DND-41 (cell line): ENCODE measurements at regions not wholly inside any gene's neighbourhood (a gene's known extent, or its start where the extent isn't known, plus 50 kb on each side); places are given as distances from the start of the nearest gene placed in this dataset.

Experiments used
- ATAC-seq: fragments of 200-7000 bp; cut with Tn5 transposase; 3 replicates; pipeline ENCODE4 v1.9.1; 2021; ENCODE audit warnings: low read depth; ENCODE audit not compliant: insufficient read depth
- DNase-seq: peaks from one replicate; pipeline ENCODE4 v3.0.0-alpha.2; 2020
- H2AFZ ChIP-seq: 2 replicates; pipeline ENCODE4 v1.6.0; 2012; ENCODE audit warnings: low read depth, low read length
- H3K27ac ChIP-seq: 2 replicates; pipeline ENCODE4 v1.5.1; 2012; ENCODE audit warnings: low read length, inconsistent platforms
- H3K27me3 ChIP-seq: fragments of 200-600 bp; sonication (generic); 2 replicates; pipeline ENCODE4 v1.6.0; 2012; ENCODE audit warnings: low read length, mild to moderate bottlenecking, inconsistent platforms; ENCODE audit not compliant: insufficient read depth, poor library complexity
- H3K36me3 ChIP-seq: 2 replicates; pipeline ENCODE4 v1.5.1; 2012; ENCODE audit warnings: low read length, inconsistent platforms; ENCODE audit not compliant: insufficient read depth
- H3K4me1 ChIP-seq: 2 replicates; pipeline ENCODE4 v1.5.1; 2012; ENCODE audit warnings: mild to moderate bottlenecking, low read length; ENCODE audit not compliant: insufficient read depth
- H3K4me2 ChIP-seq: 2 replicates; pipeline ENCODE4 v1.6.0; 2012; ENCODE audit warnings: mild to moderate bottlenecking, moderate library complexity, low read length, inconsistent platforms; ENCODE audit not compliant: insufficient read depth
- H3K4me3 ChIP-seq, 2 experiments: fragments of 200-600 bp in 1 of 2; shearing (Covaris generic) in 1 of 2; 2 replicates each; pipeline ENCODE4 v1.5.1; 2012 to 2016; ENCODE audit warnings: inconsistent platforms in 2 of 2, low read length in 2 of 2, mild to moderate bottlenecking in 2 of 2, low read depth in 1 of 2, moderate library complexity in 1 of 2
- H3K79me2 ChIP-seq: 2 replicates; pipeline ENCODE4 v1.6.0; 2012; ENCODE audit warnings: low read length, inconsistent platforms; ENCODE audit not compliant: insufficient read depth
- H3K9ac ChIP-seq: 2 replicates; pipeline ENCODE4 v1.6.0; 2012; ENCODE audit warnings: low read depth, mild to moderate bottlenecking, inconsistent platforms, low read length, moderate library complexity
- H3K9me3 ChIP-seq: 2 replicates; pipeline ENCODE4 v1.5.1; 2012; ENCODE audit warnings: low read length, moderate library complexity, mild to moderate bottlenecking, inconsistent platforms; ENCODE audit not compliant: insufficient read depth, severe bottlenecking
- H4K20me1 ChIP-seq: 2 replicates; pipeline ENCODE4 v1.6.0; 2012; ENCODE audit warnings: low read length; ENCODE audit not compliant: insufficient read depth
- EZH2 ChIP-seq: IDR thresholded peaks from 3 replicates; pipeline ENCODE4 v1.6.1; 2012; ENCODE audit warnings: borderline replicate concordance, low read depth, mild to moderate bottlenecking, moderate library complexity, low read length, inconsistent platforms; ENCODE audit not compliant: severe bottlenecking
- TF ChIP-seq, protein P1 (sequence below): IDR thresholded peaks from 2 replicates; pipeline ENCODE4 v1.5.1; 2012; ENCODE audit warnings: borderline replicate concordance, low read length, moderate library complexity, mild to moderate bottlenecking; ENCODE audit not compliant: poor library complexity, severe bottlenecking; ENCODE audit errors: extremely low read depth

DNA sequence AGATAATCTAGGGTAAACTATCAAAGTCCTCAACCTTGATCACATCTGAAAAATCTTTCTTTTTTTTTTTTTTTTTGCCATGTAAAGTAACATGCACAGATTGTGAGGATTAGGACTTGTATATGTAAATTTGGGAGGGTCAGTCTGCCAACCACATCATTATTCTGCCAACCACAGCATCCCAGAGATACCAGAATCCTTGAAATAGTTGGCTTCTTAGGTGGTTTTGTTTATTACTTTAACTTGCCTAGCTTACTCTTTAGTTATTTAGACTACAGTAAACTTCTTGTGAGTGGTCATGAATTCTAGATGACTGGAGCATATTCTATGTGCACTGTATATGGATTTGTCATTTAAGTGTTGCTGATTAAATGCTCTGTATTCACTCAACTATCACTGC is 242.1 kb upstream of the RBMS1 start:
- Histone ChIP-seq H3K9me3 (no peaks in the 10 kb centered on the region), H3K4me3 (no peak overlapping the region), H3K4me2 (no peak overlapping the region), H3K4me1 (no peaks in the 10 kb centered on the region), H3K27me3 (no peaks in the 10 kb centered on the region), H3K36me3 (no peaks in the 10 kb centered on the region), H3K27ac (no peak overlapping the region), H3K9ac (no peak overlapping the region), H2AFZ (no peak overlapping the region), H3K79me2 (no peaks in the 10 kb centered on the region), H4K20me1 (no peaks in the 10 kb centered on the region)
- no peak for ATAC-seq
- DNase-seq, result no peak
- TF ChIP-seq EZH2, result no peak
- TF ChIP-seq, protein P1, sequence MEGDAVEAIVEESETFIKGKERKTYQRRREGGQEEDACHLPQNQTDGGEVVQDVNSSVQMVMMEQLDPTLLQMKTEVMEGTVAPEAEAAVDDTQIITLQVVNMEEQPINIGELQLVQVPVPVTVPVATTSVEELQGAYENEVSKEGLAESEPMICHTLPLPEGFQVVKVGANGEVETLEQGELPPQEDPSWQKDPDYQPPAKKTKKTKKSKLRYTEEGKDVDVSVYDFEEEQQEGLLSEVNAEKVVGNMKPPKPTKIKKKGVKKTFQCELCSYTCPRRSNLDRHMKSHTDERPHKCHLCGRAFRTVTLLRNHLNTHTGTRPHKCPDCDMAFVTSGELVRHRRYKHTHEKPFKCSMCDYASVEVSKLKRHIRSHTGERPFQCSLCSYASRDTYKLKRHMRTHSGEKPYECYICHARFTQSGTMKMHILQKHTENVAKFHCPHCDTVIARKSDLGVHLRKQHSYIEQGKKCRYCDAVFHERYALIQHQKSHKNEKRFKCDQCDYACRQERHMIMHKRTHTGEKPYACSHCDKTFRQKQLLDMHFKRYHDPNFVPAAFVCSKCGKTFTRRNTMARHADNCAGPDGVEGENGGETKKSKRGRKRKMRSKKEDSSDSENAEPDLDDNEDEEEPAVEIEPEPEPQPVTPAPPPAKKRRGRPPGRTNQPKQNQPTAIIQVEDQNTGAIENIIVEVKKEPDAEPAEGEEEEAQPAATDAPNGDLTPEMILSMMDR, result no peak

DNA sequence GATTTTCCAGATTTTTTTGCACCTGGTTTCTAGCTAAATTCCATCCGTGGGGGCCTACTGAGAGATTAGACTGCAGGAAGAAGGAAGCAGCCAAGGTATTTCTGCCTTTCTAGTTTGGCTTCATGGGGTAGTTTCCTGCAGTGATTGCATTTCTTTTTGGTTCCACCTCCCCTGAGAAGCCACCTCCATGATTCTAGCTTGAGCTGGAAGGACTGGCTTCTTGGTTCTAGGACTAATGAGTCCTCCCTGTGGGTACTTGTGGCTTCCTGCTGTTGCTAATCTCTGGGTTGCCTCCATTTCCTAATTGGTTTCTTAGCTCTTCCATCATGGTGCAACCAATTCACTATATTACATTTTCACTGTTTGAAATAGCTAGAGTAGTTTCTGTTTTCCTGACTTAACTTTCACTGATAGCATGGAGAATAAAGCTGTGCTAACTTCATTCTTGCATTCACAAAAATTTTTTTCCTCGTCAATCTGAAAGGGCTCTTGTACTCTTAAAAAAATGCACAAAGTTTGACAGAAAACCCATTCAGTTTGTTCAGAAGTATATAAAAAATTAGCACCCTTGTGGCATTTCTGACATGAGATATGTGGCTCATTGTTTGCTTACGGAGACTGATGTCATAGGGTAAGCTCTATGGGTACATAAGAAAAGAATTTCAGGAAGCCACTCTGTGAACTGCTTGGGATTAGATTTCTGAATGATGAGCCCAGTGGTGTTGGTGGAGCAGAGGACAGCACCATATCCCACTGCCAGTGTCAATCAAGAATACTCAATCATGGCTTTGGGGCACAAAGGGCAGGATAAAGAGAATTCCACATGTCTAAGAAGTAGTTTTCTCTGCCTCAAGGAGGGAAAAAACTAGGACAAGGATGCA is 242.8 kb upstream of the RBMS1 start:
- H3K27me3 ChIP-seq, result no peaks in the 10 kb centered on the region
- H3K4me2 ChIP-seq, result no peak overlapping the region
- no peak overlapping the region for H3K27ac ChIP-seq
- DNase-seq (no peak), ATAC-seq (no peak)
- H3K36me3 ChIP-seq, result no peaks in the 10 kb centered on the region
- no peaks in the 10 kb centered on the region for H3K79me2 ChIP-seq
- no peak overlapping the region for H3K4me3 ChIP-seq
- no peaks in the 10 kb centered on the region for H3K9me3 ChIP-seq
- no peaks in the 10 kb centered on the region for H3K4me1 ChIP-seq
- no peak overlapping the region for H3K9ac ChIP-seq
- TF ChIP-seq, protein P1, result no peak
- TF ChIP-seq EZH2, result no peak
- H4K20me1 ChIP-seq, result no peaks in the 10 kb centered on the region
- no peak overlapping the region for H2AFZ ChIP-seq

DNA sequence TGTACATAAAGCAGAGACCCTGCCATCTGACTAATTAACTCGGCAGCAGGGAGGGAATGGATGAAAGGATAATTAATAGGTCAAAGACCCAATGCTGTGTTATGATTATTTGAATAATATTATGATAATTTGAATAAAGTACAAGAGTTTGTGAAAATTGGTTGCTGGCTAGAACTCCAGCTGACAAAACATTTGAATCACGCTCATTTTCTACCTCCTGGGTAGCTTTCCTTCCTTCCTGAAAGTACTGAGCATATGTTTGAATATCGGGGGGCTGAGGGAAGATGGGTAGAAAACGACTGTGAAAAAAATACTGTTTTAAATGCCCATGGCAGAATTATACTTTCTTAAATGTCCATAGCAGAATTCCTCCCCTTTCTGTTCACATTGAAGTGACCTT is 243.6 kb upstream of the RBMS1 start:
- ATAC-seq (no peak), DNase-seq (no peak)
- Histone ChIP-seq H3K27ac (no peak overlapping the region), H3K79me2 (no peaks in the 10 kb centered on the region), H4K20me1 (no peaks in the 10 kb centered on the region), H3K36me3 (no peaks in the 10 kb centered on the region), H2AFZ (no peak overlapping the region), H3K27me3 (no peaks in the 10 kb centered on the region), H3K9me3 (no peaks in the 10 kb centered on the region), H3K4me3 (no peak overlapping the region), H3K4me2 (no peak overlapping the region), H3K9ac (no peak overlapping the region), H3K4me1 (no peaks in the 10 kb centered on the region)
- TF ChIP-seq, protein P1, result no peak
- no peak for TF ChIP-seq EZH2
